Epidermal melanocyte (primary cell): ENCODE measurements at regions not wholly inside any gene's neighbourhood (a gene's known extent, or its start where the extent isn't known, plus 50 kb on each side); places are given as distances from the start of the nearest gene placed in this dataset.

ENCODE experiments used
- DNase-seq: peaks from one replicate; pipeline ENCODE4 v3.0.0; 2011; ENCODE audit warnings: low spot score; ENCODE audit not compliant: insufficient read length

- DNase-seq = no peak
Measured at GRCh38 chr5:136420168-136420898, 55.0 kb upstream of the TRPC7 start.

DNA sequence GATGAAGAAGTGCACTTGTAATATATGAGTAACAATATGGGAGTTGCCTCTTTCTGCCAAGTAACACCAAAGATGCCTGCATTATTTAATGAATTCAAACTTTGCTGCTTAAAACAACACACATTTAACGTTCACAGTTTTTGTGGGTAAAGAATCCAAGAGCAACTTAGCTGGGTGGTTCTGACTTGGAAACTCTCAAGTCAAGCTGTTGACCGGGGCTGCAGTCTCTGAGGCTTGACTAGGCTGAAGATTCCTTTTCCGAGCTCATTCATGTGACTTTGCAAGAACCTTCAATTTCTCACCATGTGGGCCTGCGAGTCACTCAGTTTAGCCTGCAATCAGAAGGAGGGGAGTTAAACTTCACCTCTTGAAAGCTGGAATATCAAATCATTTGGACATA is 53.0 kb upstream of the TRPC7 start:
- DNase-seq = no peak
